ENCODE measurements at regions not wholly inside any gene's neighbourhood (a gene's known extent, or its start where the extent isn't known, plus 50 kb on each side); places are given as distances from the start of the nearest gene placed in this dataset.
"Not testable (repeated sequence)": the region's sequence is repeated elsewhere in the genome, so short reads cannot be mapped to it uniquely, and the experiment has no call there.

DNA sequence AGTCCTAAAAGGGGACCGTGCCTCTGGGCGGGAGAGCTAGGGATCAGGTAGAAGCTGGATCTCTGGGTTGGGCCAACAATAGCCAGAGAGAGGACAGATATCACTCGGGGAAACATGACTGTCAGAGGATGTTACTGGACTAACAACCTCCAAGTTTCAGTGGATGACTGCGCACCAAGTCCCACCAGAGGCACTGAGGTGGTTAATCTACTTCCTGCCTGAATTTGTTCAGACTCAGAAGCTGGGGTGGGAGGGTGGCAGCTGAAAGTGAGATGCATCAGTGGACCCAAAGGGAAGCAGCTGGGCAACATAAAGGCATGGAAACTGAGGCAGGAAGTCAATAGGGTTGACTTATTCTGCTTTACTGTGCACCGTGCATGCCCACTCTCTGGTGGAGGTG lies 130.1 kb upstream of the SLC44A1 start:
- no peak for DNase-seq (ENCODE audit: low read depth)

DNA sequence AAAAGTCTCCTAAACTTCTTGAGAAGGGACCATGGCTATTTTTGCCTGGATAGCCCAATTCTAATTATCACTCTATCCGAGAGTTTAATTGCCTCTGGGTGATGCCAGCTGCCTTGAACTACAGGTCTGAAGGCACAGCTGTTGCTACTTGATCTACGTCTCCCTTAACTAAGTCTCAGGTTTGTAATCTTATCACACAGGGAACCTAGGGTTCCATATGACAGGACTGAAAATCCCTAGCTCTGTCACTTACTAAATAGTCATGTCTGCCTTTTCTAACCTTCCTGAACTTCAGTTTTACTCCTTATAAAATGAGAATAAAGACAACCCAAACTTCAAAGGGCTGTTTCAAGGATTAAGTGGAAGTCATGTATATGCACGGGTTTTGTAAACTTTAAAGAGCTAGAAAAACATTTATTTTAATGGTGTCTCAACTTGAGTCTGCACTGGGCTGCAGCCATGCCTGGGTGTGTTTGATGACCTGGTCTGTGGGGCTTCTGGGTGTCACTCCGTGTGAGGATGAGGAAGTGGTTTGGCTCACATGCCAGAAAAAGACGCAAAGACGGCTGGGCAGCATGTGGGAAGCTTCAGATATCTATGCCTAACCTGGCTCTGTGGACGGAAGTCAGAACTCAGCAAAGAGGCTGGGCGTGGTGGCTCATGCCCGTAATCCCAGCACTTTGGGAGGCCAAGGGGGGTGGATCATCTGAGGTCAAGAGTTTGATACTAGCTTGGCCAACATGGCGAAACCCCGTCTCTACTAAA lies 129.3 kb upstream of the SLC44A1 start:
- no peak for DNase-seq (ENCODE audit: low read depth)

DNA sequence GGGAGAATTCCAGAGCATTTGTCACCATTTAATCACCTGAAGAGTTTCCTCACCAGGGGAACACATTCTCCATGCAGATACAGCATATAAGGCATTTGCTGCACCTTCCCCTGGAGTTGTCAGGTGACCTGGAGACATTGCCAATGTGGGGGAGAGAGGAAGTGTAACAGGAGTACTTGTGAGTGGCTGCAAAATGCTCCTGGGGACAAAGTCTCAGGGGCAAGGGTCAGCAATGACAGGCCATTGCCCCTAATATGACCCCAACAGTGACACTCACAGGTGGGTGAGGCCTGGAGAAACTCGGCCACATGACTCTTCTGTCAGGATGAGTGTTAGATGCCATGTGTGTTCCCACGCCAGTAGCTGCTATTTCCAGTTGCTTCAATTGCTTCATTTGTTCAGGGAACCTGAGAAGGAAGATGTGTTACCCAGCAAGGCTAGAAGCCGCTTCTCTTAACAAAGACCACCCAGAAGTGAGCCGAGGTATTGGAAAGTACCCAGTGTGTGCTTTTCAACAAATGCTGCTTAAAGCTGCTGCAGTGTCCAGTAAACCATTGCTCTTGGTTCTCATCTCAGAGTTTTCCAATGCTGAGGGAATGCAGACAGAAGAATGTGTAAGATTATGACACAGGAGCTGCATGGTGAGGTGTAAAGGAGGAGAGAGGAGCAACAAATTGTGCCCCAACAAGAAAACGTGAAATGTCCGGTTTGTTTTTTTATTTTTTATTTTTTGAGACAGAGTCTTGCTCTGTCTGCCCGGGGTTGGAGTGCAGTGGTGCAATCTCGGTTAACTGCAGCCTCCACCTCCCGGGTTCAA lies 128.2 kb upstream of the SLC44A1 start:
- DNase-seq (ENCODE audit: low read depth), result no peak

DNA sequence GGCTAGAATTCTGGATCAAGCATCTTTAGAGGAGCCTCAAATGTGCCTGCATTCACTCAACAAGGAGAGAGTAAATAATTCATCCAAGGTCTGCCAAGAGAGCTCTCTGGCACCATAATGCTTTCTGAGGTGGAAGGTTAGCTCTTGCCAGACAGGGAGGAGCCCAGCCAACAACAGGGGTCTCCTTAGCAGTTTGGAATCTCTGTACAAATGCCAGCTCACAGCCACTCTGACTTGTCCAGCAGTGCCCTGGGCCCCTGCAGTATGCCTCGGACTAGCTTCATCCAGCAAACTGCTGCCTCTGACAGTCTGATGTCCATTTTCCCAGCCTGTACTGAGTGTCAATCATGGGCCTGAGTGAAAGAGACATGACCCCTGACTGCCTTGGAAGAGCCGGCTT lies 127.2 kb upstream of the SLC44A1 start:
- no peak for DNase-seq (ENCODE audit: low read depth)

DNA sequence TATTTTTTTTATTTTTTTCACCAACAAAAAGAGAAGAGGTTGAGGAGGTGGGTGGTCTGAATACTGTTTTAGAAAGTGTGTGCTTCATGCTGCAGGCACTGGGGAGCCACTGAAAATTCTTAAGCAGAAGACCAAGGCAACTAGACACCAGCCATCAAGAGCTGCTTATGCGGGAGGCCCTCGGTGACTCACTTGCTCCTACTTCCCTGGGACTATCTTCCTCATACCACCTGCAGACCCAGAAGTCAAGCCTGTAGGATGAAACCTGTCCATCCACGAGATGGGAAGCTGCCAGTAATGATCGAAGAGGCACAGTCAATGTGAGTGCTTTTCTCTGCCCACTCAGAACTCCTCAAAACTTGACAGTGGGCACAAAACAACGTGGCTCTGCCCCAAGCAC lies 125.8 kb upstream of the SLC44A1 start:
- no peak for DNase-seq (ENCODE audit: low read depth)

DNA sequence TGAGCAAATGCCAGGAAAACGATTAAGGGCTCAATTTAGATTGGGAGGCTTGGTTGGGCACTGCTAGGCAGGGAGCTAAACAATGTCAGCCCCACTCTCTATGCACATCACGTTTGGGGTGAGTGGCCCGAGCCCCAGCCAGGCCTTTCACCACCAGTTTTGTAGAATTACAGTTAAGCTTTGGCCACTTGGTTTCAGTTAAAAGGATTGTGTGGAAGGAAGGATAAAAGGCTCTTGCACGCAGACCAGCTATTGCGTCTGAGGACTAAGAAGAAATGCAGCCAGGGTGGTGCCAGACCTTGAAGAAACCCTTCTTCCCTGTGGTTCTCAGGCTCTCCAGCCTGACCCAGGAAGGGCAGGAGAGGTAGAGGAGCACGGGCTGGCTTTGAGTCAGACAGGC lies 125.3 kb upstream of the SLC44A1 start:
- no peak for DNase-seq (ENCODE audit: low read depth)

DNA sequence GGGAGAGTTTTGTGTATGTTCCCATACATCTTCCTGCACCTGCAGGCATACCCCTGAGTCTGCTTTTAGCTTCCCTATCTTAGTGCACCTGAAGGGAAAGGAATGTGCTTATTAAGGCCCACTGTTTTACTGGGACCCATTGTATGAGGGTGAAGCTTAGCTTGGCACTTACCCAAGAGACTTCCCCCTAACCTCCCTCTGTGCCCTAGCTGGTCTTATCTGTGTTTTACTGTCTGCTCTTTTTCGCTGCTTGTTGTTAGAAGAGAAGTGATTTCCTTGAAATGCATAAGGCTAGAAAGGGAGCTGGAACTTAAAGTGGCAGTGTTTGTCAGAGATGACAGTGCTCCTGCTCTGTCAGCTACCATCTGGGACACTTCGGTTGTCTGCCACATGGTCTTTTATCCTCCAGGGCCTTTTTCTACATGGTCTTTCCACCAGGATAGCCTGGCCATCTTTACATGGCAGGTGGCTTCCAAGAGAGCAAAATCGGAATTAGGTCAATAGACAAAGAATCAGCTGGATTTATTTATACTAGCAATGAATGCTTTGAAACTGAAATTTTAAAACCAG lies 122.5 kb upstream of the SLC44A1 start:
- no peak for DNase-seq (ENCODE audit: low read depth)

DNA sequence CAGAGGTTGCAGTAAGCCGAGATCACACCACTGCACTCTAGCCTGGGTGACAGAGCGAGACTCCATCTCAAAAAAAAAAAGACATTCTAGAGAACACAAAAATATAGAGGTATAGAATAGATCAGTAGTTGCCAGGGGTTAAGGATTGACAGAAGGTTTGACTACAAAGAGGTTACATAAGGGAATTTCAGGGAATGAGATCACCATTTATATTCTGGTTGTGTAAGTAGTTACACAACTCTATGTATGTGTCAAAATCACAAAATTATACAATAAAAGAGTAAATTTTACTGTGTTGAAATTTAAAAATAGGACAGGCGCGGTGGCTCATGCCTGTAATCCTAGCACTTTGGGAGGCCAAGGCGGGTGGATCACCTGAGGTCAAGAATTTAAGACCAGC lies 119.9 kb upstream of the SLC44A1 start:
- DNase-seq (ENCODE audit: low read depth), result not testable (repeated sequence)

DNA sequence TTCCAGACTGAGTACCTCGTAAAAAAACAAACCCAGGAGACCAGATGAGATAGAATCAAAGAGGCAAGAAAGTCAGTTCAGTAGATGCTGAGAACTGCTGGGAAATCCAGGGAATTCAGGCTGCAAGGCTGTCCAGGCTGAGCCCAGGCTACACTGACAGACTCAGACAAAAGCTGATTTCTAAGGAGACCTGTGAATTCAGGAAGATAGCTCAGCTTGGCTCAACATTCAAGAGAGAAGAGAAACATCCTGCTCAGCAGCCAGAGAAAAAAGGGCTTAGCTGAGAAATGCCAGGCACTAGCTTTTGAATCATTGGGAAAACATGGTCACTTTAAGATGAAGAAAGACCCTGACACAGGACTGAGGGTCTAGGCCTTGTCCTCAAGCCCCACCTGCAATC lies 118.2 kb upstream of the SLC44A1 start:
- no peak for DNase-seq (ENCODE audit: low read depth)

DNA sequence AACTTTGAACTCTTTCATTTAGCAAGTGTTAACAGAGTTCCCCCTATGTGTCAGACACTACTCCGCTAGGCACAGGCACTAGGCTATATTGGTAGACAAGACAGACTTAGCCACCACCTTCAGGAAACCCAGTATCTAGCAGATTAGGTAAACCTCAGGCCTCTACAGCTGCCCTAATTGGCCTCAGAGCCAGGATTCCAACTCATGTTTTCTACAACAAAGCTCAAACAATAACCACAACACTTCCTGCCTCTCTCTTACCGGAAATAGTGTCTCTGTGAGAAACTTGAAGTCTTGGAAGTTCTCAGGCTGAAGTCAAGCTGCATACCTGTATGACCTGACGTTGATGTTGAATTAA lies 116.6 kb upstream of the SLC44A1 start:
- no peak for DNase-seq (ENCODE audit: low read depth)

DNA sequence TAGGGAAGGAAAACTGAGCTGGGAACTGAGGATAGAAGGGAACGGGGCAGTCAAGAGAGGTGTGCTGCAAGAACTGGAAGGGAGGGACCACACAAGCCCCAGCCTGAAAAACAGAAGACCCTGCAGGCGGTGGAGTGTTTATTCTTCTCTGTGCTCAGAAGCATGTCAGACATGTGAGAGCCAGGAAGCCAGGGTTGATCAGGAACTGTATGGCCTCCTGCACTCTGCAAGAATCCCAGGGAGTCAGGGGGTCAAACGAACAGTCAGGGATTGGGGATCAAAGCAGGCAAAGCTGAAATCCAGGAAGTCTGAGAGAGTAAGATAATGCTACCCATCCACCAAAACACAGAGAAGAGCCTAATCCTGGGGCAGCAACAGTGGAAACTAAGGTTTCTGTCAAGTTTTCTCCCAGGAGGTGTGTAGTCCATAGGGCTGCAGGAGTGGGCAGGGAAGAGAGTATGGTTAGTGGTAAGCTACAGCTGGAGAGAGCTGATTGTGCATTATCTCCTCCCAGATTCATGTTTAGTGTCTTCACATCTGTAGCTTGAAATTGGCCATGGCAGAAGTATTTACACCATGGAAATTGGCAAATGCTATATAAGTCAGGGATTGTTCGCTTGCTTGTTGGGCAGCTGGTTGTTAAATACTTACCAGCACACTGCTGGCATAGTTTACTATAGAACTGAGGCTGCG lies 115.4 kb upstream of the SLC44A1 start:
- DNase-seq (ENCODE audit: low read depth), result no peak

DNA sequence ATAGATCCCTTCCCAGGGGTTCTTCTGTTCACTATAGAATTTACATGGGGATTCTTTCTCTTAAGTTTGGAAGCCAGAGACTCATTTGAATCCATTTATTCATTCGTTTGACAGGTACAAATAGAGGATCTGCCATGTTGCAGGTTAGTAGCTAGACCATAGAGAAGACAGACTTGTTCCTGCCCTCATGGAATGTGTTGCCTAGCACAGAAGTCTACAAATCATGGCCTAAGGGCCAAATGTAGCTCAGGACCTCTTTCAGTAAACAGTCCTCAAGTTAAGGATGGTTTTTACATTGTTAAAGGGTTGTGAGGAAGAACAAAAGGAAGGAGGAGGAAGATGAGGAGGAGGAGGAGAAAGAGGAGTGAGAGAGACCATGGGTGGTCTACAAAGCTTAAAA lies 114.7 kb upstream of the SLC44A1 start:
- no peak for DNase-seq (ENCODE audit: low read depth)

DNA sequence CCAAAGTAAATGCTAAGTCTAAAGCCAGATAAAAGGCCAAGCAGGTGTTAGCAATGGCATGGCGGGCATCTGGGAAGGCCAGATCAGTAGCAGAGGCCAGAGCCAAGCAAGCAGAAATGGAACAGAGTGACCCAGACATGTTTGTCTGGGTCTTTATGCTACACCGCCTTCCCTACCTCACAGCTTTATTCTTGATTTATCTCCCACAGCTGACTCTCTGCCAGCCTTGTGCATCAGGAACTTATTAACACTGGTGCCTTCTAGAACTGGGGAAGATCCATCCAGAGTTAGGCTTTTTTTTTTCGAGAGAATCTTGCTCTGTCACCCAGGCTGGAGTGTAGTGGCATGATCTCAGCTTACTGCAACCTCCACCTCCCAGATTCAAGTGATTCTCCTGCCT lies 112.5 kb upstream of the SLC44A1 start:
- no peak for DNase-seq (ENCODE audit: low read depth)

DNA sequence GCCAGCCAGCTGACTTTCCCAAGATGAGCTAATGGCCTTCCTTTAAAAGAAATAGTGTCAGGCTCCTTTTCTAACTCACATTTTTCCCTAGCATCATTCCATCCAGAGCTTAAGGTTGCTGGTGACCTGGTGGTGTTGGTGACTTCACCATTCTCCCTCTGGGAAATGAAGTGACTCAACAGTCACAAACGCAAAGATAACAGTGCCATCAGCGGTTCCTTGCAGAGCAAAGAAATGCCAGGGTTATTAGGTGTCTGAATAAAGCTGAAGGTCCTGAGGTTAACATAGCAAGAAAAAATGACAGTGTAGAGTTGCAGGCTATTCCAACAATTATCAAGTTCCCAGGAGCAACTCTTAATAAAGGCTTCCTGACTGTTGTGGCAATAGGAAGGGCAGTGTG lies 111.8 kb upstream of the SLC44A1 start:
- peak; percentile 17 for DNase-seq (ENCODE audit: low read depth)

DNA sequence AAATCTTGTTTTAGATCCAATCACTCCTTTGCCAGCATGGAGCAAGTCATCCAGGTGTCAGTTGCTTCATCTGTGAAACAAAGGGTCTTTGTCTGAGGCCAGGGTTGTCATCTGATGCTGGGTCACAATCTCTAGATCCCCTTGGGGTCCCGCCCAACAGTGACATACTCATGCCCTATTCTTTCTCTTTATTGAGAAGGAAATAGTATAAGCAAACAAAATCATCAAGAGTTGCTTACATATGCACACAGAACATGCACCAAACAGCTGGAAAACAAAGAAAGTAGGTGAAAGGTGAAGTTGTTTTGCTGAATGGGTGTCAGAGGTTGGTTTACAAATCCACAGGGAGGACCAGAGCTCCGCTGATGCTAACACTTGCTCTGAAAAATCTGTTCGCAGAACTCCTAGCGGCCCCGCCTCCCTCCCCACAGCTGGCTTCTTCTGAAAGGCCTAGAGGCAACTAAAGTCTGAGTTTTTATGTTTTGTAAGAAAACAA lies 106.1 kb upstream of the SLC44A1 start:
- peak; percentile 13 for DNase-seq (ENCODE audit: low read depth)

DNA sequence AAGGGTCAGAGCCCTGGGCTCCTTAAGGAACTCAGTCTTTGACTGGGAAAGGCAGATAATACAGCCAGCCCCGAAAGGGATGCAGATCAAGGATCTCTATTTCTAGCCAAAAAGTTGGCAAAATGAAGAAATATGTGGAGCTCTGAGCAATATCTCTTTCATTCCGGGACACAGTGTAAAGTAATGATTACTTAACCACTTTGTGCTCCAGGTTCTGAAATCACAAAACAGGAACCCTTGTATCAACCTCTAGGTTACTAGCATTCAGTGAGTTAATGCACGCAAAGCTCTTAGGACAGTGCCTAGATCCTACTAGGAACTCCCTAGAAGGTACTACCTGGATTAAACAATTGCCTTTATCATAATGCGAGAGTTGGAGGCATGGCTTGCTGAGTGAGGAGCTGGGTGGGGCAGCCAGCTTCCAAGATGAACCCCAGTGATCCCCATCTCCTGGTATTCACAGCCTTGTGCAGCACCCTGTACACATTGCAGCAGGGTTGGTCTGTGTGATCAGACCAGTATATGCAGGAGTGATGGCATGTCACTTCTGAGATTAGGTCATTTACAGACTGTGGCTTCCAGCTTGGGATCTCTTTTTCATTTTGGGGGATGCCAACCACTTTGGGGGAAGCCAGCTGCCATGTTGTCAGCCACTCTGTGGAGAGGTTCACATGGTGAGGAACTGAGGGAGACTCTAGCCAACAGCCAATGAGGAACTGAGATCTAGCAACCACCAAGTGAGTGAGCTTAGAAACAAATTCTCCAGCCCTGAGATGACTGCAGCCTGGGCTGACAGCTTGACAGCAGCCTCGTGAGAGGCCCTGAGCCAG lies 103.1 kb upstream of the SLC44A1 start:
- peak; percentile 17 for DNase-seq (ENCODE audit: low read depth)

DNA sequence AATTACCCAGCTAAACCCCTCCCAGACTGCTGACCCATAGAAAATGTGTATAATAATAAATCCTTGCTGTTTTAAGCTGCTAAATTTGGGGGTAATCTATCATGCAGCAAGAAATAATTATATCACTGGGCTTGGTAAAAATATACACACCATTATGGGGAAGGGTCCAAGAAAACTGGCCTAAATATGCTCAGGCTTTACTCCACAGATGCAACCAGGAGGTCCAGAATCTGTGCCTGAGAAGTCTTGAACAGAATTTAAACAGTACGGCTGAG lies 102.5 kb upstream of the SLC44A1 start:
- no peak for DNase-seq (ENCODE audit: low read depth)

DNA sequence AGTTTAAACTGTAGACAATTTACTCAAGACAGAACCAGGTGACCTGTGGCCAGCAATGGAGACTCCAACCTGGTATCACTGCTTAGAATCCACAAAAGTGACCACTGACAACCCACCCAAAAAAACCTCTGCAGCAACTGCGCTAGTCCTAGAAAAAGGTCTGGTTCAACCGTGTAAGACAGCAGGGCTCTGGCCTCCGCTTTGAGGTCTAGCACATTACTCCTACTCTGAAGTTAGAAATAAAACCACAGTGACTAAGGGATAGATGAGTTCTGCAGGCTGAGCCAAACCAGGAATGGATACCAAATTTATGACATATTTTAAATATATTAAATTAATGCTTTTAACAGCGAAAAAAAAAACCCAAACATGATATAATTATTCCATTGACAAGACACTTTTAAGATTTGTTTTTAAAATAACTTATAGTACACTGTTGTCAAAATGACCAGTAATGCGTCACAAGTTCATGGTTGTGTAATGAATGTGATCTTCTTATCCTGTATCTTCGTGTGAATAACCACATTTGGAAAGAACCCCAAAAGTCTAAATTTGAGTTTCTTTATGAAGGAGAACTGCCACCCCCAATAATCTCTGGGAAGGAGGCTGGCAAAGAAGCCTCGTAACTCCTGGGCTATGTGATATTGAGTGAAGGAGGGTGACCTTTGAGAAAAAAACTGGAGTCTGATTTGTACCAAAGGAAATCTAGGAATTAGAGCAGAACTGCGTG lies 101.9 kb upstream of the SLC44A1 start:
- DNase-seq (ENCODE audit: low read depth), result peak; percentile 60

DNA sequence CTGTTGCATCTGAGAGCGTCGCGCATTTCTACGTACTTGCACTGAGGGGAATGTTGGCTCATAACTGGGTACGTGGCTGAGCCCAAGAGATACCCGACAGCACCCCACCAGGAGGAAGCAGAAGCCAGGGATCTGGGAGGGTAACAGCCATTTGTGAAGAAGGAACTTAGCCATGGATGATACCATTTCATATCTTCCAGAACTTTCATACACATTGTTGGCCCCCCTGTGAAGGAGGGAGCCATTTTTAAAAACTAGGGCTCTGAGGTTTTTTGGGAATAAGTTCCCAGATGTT lies 101.4 kb upstream of the SLC44A1 start:
- no peak for DNase-seq (ENCODE audit: low read depth)

DNA sequence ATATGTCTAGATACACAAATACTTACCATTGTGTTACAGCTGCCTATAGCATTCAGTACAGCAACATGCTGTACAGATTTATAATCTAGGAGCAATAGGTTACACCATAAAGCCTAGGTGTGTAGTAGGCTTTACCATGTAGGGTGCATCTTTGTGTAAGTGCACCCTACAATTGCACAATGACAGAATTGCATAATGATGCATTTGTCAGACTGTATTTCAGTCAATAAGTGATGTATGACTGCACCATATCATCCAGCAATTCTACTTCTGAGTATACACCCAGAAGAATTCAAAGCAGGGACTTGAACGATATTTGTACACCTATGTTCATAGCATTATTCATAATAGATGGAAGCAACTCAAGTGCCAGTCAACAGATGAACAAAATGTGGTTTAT lies 100.4 kb upstream of the SLC44A1 start:
- no peak for DNase-seq (ENCODE audit: low read depth)

DNA sequence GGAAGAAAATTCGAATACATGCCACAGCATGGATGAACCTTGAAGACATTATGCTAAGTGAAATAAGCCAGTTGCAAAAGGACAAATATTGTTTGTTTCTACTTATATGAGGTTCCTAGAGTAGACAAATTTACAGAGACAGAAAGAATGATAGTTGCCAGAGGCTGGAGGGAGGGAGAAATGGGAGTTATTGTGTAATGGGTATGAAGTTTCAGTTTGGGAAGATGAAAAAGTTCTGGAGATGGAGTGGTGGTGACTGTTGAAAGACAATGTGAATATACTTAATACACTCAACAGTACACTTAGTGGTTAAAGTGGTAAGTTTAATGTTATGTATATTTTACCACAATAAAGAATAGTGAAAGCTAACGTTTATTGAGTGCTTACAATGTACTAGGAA lies 99.6 kb upstream of the SLC44A1 start:
- no peak for DNase-seq (ENCODE audit: low read depth)

DNA sequence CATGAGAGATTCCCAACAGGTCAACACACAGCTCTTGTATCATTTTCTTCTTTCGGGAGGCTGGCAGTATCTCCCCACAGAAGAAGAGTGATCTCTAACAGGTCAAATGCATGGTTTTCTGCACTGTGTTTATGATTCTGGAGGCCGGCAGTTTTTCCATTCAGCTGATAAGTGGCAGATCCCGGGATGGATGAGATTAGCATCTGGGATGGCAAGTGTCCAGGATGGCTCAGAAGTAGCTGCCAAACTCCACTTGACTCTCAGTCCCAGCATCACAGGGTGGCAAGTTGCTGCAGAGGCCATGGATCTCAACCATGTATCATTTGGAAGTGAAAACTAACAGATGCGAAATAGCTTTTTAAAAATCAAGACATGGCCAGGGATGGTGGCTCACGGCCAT lies 97.8 kb upstream of the SLC44A1 start:
- no peak for DNase-seq (ENCODE audit: low read depth)

Data from stromal cell of bone marrow (primary cell).